Liver (tissue), 3 donors: ENCODE measurements at regions not wholly inside any gene's neighbourhood (a gene's known extent, or its start where the extent isn't known, plus 50 kb on each side); places are given as distances from the start of the nearest gene placed in this dataset.

Experiments used
- EGR1 ChIP-seq, 2 donors: IDR thresholded peaks; 2 replicates each; pipeline ENCODE4 v1.6.1; 2016 to 2018; ENCODE audit warnings: antibody characterized with exemption in 2 of 2, low read depth in 2 of 2
- SP1 ChIP-seq: IDR thresholded peaks from 2 replicates; pipeline ENCODE4 v1.6.1; 2018; ENCODE audit warnings: antibody characterized with exemption, mild to moderate bottlenecking
- TAF1 ChIP-seq: conservative IDR thresholded peaks from 2 replicates; pipeline ENCODE4 v1.6.1; 2016; ENCODE audit warnings: antibody characterized with exemption, mild to moderate bottlenecking
- TF ChIP-seq, protein P1 (sequence below): fragments of 150-350 bp; IDR thresholded peaks from 2 replicates; pipeline ENCODE4 v1.5.1; 2017; ENCODE audit warnings: improper control_type of control experiment, low read depth, low read length; ENCODE audit not compliant: missing input control
- TF ChIP-seq, protein P2 (sequence below): IDR thresholded peaks from 2 replicates; pipeline ENCODE4 v1.6.1; 2016; ENCODE audit warnings: antibody characterized with exemption
- donor health status: healthy.
- donor health status: healthy.

DNA sequence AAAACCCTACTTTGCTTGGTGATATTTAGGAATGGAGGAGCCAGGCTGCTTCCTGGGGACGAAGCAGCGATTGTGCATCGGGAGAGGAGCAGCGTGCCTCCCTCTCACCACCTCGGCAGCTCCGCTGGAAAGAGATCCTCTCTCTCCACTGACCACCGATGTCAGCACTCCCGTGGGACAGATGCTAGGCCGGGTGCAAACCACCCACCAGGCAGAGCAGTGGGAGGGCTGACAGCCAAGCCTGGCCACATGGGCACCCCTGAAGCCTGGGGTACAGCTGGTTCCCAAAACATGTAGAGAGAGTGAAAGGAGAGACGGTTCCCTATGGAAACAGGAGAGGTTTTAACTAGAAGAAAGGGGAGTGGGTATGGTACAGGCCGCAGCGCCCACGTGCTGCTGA is 220.0 kb downstream of the ANKRD60 start:
- TF ChIP-seq, protein P1, sequence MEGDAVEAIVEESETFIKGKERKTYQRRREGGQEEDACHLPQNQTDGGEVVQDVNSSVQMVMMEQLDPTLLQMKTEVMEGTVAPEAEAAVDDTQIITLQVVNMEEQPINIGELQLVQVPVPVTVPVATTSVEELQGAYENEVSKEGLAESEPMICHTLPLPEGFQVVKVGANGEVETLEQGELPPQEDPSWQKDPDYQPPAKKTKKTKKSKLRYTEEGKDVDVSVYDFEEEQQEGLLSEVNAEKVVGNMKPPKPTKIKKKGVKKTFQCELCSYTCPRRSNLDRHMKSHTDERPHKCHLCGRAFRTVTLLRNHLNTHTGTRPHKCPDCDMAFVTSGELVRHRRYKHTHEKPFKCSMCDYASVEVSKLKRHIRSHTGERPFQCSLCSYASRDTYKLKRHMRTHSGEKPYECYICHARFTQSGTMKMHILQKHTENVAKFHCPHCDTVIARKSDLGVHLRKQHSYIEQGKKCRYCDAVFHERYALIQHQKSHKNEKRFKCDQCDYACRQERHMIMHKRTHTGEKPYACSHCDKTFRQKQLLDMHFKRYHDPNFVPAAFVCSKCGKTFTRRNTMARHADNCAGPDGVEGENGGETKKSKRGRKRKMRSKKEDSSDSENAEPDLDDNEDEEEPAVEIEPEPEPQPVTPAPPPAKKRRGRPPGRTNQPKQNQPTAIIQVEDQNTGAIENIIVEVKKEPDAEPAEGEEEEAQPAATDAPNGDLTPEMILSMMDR: no peak
- no peak for TF ChIP-seq SP1
- no peak for TF ChIP-seq EGR1 (IDR thresholded peaks at IDR 0.05; ENCODE audit: low read depth in 2 of 2)
- no peak for TF ChIP-seq TAF1
- TF ChIP-seq, protein P2, sequence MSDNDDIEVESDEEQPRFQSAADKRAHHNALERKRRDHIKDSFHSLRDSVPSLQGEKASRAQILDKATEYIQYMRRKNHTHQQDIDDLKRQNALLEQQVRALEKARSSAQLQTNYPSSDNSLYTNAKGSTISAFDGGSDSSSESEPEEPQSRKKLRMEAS: no peak
